ENCODE measurements at regions not wholly inside any gene's neighbourhood (a gene's known extent, or its start where the extent isn't known, plus 50 kb on each side); places are given as distances from the start of the nearest gene placed in this dataset.
"Not testable (repeated sequence)": the region's sequence is repeated elsewhere in the genome, so short reads cannot be mapped to it uniquely, and the experiment has no call there.

GRCh38 chr21:10416691-10417447 lies 104.5 kb upstream of the TPTE start:
- H3K4me3 ChIP-seq; intact Hi-C loops (cut with DNase I; ENCODE audit: low total_unique reads); H3K27ac ChIP-seq; H3K36me3 ChIP-seq; DNase-seq (ENCODE audit: low spot score in 2 of 2); H3K4me1 ChIP-seq; H3K27me3 ChIP-seq: not testable (repeated sequence)
- peaks cover 61 to 63% of the 10 kb centered on the region in 2 donors for H3K9me3 ChIP-seq

GRCh38 chr21:10417551-10418002 lies 103.8 kb upstream of the TPTE start:
- H3K4me1 ChIP-seq; H3K4me3 ChIP-seq; H3K27ac ChIP-seq; H3K36me3 ChIP-seq; DNase-seq (ENCODE audit: low spot score in 2 of 2); H3K27me3 ChIP-seq; intact Hi-C loops (cut with DNase I; ENCODE audit: low total_unique reads): not testable (repeated sequence)
- peaks cover 62% of the 10 kb centered on the region in 2 donors for H3K9me3 ChIP-seq

- DNase-seq (ENCODE audit: low spot score in 2 of 2); H3K4me1 ChIP-seq; H3K27me3 ChIP-seq; H3K4me3 ChIP-seq; H3K27ac ChIP-seq; H3K36me3 ChIP-seq; intact Hi-C loops (cut with DNase I; ENCODE audit: low total_unique reads): not testable (repeated sequence)
- peaks cover 54 to 60% of the 10 kb centered on the region in 2 donors for H3K9me3 ChIP-seq
These were observed 102.9 kb upstream of the TPTE start for GRCh38 chr21:10418250-10419048.

GRCh38 chr21:10421199-10421598 lies 100.2 kb upstream of the TPTE start:
- intact Hi-C loops (cut with DNase I; ENCODE audit: low total_unique reads); H3K27me3 ChIP-seq; H3K4me3 ChIP-seq; H3K4me1 ChIP-seq; H3K36me3 ChIP-seq; DNase-seq (ENCODE audit: low spot score in 2 of 2); H3K27ac ChIP-seq: not testable (repeated sequence)
- peaks cover 32 to 61% of the 10 kb centered on the region in 2 donors for H3K9me3 ChIP-seq

GRCh38 chr21:10421601-10422000 lies 99.8 kb upstream of the TPTE start:
- DNase-seq (ENCODE audit: low spot score in 2 of 2); H3K36me3 ChIP-seq; H3K4me1 ChIP-seq; intact Hi-C loops (cut with DNase I; ENCODE audit: low total_unique reads); H3K27me3 ChIP-seq; H3K27ac ChIP-seq; H3K4me3 ChIP-seq: not testable (repeated sequence)
- H3K9me3 ChIP-seq, result peaks cover 32 to 57% of the 10 kb centered on the region in 2 donors

GRCh38 chr21:10424097-10424886 lies 97.1 kb upstream of the TPTE start:
- H3K27me3 ChIP-seq; intact Hi-C loops (cut with DNase I; ENCODE audit: low total_unique reads); H3K4me1 ChIP-seq; H3K36me3 ChIP-seq; H3K4me3 ChIP-seq; DNase-seq (ENCODE audit: low spot score in 2 of 2); H3K27ac ChIP-seq: not testable (repeated sequence)
- peaks cover 22 to 47% of the 10 kb centered on the region in 2 donors for H3K9me3 ChIP-seq

- H3K27ac ChIP-seq; H3K4me3 ChIP-seq; DNase-seq (ENCODE audit: low spot score in 2 of 2); H3K27me3 ChIP-seq; H3K4me1 ChIP-seq; H3K36me3 ChIP-seq; intact Hi-C loops (cut with DNase I; ENCODE audit: low total_unique reads): not testable (repeated sequence)
- H3K9me3 ChIP-seq, result peaks cover 21 to 47% of the 10 kb centered on the region in 2 donors
These were observed 96.6 kb upstream of the TPTE start for GRCh38 chr21:10424887-10425145.

- no peak overlapping the region for H3K4me3 ChIP-seq
- TF ChIP-seq POLR2A (IDR thresholded peaks at IDR 0.05) (no peak), POLR2AphosphoS5 (IDR thresholded peaks at IDR 0.05) (no peak), CTCF (IDR thresholded peaks at IDR 0.05) (no peak)
- H3K4me1 ChIP-seq, result no peaks in the 10 kb centered on the region
- DNase-seq (ENCODE audit: low spot score in 2 of 2), result no peak
- no peak overlapping the region for H3K27ac ChIP-seq
- no peaks in the 10 kb centered on the region for H3K27me3 ChIP-seq
- no peaks in the 10 kb centered on the region for H3K36me3 ChIP-seq
- peaks cover 19 to 45% of the 10 kb centered on the region in 2 donors for H3K9me3 ChIP-seq
- intact Hi-C loops (cut with DNase I; ENCODE audit: low total_unique reads), result no loop called here
These were observed 95.5 kb upstream of the TPTE start for GRCh38 chr21:10425856-10426255.

GRCh38 chr21:10426812-10427211 lies 94.6 kb upstream of the TPTE start:
- DNase-seq (ENCODE audit: low spot score in 2 of 2); H3K36me3 ChIP-seq; H3K27ac ChIP-seq; H3K4me3 ChIP-seq; H3K27me3 ChIP-seq; H3K4me1 ChIP-seq; intact Hi-C loops (cut with DNase I; ENCODE audit: low total_unique reads): not testable (repeated sequence)
- H3K9me3 ChIP-seq, result peaks cover 28 to 49% of the 10 kb centered on the region in 2 donors

GRCh38 chr21:10427277-10427676 lies 94.1 kb upstream of the TPTE start:
- H3K27me3 ChIP-seq; H3K36me3 ChIP-seq; H3K27ac ChIP-seq; H3K4me1 ChIP-seq; intact Hi-C loops (cut with DNase I; ENCODE audit: low total_unique reads); H3K4me3 ChIP-seq; DNase-seq (ENCODE audit: low spot score in 2 of 2): not testable (repeated sequence)
- H3K9me3 ChIP-seq, result peaks cover 33 to 51% of the 10 kb centered on the region in 2 donors

- intact Hi-C loops (cut with DNase I; ENCODE audit: low total_unique reads); H3K36me3 ChIP-seq; H3K27me3 ChIP-seq; DNase-seq (ENCODE audit: low spot score in 2 of 2); H3K4me3 ChIP-seq; H3K4me1 ChIP-seq; H3K27ac ChIP-seq: not testable (repeated sequence)
- peaks cover 36 to 46% of the 10 kb centered on the region in 2 donors for H3K9me3 ChIP-seq
These were observed 92.3 kb upstream of the TPTE start for GRCh38 chr21:10428981-10429534.
